Mesothelial cell of epicardium (in vitro differentiated cells): ENCODE measurements at regions not wholly inside any gene's neighbourhood (a gene's known extent, or its start where the extent isn't known, plus 50 kb on each side); places are given as distances from the start of the nearest gene placed in this dataset.
A peak's percentile ranks its signal among the peaks of the same experiment; 100 is the strongest.
"Not testable (repeated sequence)": the region's sequence is repeated elsewhere in the genome, so short reads cannot be mapped to it uniquely, and the experiment has no call there.

Source experiments
- DNase-seq, 2 experiments: peaks; one replicate each; pipeline ENCODE4 v3.0.0; 2021; ENCODE audit warnings: low spot score in 2 of 2; ENCODE audit not compliant: unreplicated experiment in 2 of 2
- H3K27ac Mint-ChIP-seq: 2 replicates; pipeline ENCODE4 v1.8.0; 2021; ENCODE audit warnings: mixed read lengths
- H3K27me3 Mint-ChIP-seq: 2 replicates; pipeline ENCODE4 v1.8.0; 2021; ENCODE audit warnings: low read depth, mixed read lengths
- H3K36me3 Mint-ChIP-seq: 2 replicates; pipeline ENCODE4 v1.8.0; 2021; ENCODE audit warnings: mixed read lengths
- H3K4me1 Mint-ChIP-seq: 2 replicates; pipeline ENCODE4 v1.8.0; 2021; ENCODE audit warnings: mixed read lengths
- H3K4me3 Mint-ChIP-seq: 2 replicates; pipeline ENCODE4 v1.8.0; 2021; ENCODE audit warnings: mild to moderate bottlenecking, moderate library complexity, mixed read lengths
- H3K9me3 Mint-ChIP-seq: 2 replicates; pipeline ENCODE4 v1.8.0; 2021; ENCODE audit warnings: mixed read lengths
- CTCF ChIP-seq: fragments of 200-600 bp; sonication (generic); IDR thresholded peaks from one replicate; pipeline ENCODE4 v1.5.0; 2021; ENCODE audit warnings: antibody characterized with exemption; ENCODE audit not compliant: unreplicated experiment

GRCh38 chr18:30687501-30687900 lies 355.0 kb downstream of the DSC3 start:
- Mint-ChIP-seq H3K4me1 (peaks cover 22% of the 10 kb centered on the region), H3K9me3 (peaks cover 9% of the 10 kb centered on the region), H3K36me3 (no peaks in the 10 kb centered on the region), H3K4me3 (no peak overlapping the region), H3K27me3 (no peaks in the 10 kb centered on the region), H3K27ac (no peak overlapping the region)
- no peak for TF ChIP-seq CTCF
- no peak for DNase-seq

- no peak for TF ChIP-seq CTCF
- H3K36me3 Mint-ChIP-seq, result no peaks in the 10 kb centered on the region
- peaks cover 9% of the 10 kb centered on the region for H3K9me3 Mint-ChIP-seq
- H3K27me3 Mint-ChIP-seq, result no peaks in the 10 kb centered on the region
- H3K4me1 Mint-ChIP-seq, result peaks cover 29% of the 10 kb centered on the region
- no peak overlapping the region for H3K27ac Mint-ChIP-seq
- DNase-seq, result no peak
- no peak overlapping the region for H3K4me3 Mint-ChIP-seq
Measured at GRCh38 chr18:30684825-30685481, 357.6 kb downstream of the DSC3 start.

- H3K4me1 Mint-ChIP-seq, result peaks cover 29% of the 10 kb centered on the region
- no peak for TF ChIP-seq CTCF
- no peak overlapping the region for H3K27ac Mint-ChIP-seq
- DNase-seq, result no peak
- no peak overlapping the region for H3K4me3 Mint-ChIP-seq
- H3K36me3 Mint-ChIP-seq, result no peaks in the 10 kb centered on the region
- H3K9me3 Mint-ChIP-seq, result peaks cover 9% of the 10 kb centered on the region
- H3K27me3 Mint-ChIP-seq, result no peaks in the 10 kb centered on the region
Measured at GRCh38 chr18:30683836-30684235, 358.7 kb downstream of the DSC3 start.

GRCh38 chr18:30682672-30683071 lies 359.9 kb downstream of the DSC3 start:
- DNase-seq, result no peak
- Mint-ChIP-seq H3K27ac (peak overlapping the region; percentile 52), H3K4me3 (no peak overlapping the region), H3K36me3 (no peaks in the 10 kb centered on the region), H3K9me3 (no peaks in the 10 kb centered on the region), H3K4me1 (peaks cover 29% of the 10 kb centered on the region), H3K27me3 (no peaks in the 10 kb centered on the region)
- no peak for TF ChIP-seq CTCF

- Mint-ChIP-seq H3K4me3 (no peak overlapping the region), H3K9me3 (no peaks in the 10 kb centered on the region), H3K4me1 (peaks cover 16% of the 10 kb centered on the region), H3K27me3 (no peaks in the 10 kb centered on the region), H3K36me3 (no peaks in the 10 kb centered on the region), H3K27ac (no peak overlapping the region)
- no peak for TF ChIP-seq CTCF
- no peak for DNase-seq
Measured at GRCh38 chr18:30679285-30679930, 363.1 kb downstream of the DSC3 start.

GRCh38 chr18:30677813-30678212 lies 364.7 kb downstream of the DSC3 start:
- H3K36me3 Mint-ChIP-seq, H3K27me3 Mint-ChIP-seq, H3K9me3 Mint-ChIP-seq, DNase-seq, H3K27ac Mint-ChIP-seq, H3K4me3 Mint-ChIP-seq: not testable (repeated sequence)
- peaks cover 10% of the 10 kb centered on the region for H3K4me1 Mint-ChIP-seq
